ENCODE measurements at regions not wholly inside any gene's neighbourhood (a gene's known extent, or its start where the extent isn't known, plus 50 kb on each side); places are given as distances from the start of the nearest gene placed in this dataset.
A peak's percentile ranks its signal among the peaks of the same experiment; 100 is the strongest.

GRCh38 chr12:115337693-115338543, 653.9 kb upstream of the TBX3 start:
- no peak for TF ChIP-seq CTCF (IDR thresholded peaks at IDR 0.05 in 4 of 5, conservative IDR thresholded peaks at IDR 0.05 in 1 of 5)
- peak; percentile 16 to 28 for TF ChIP-seq POLR2A (IDR thresholded peaks at IDR 0.05)

Measured in gastrocnemius medialis (tissue), 4 donors.